Neutrophil (primary cell): ENCODE measurements at regions not wholly inside any gene's neighbourhood (a gene's known extent, or its start where the extent isn't known, plus 50 kb on each side); places are given as distances from the start of the nearest gene placed in this dataset.

ENCODE experiments used
- H3K27ac ChIP-seq: fragments of 200-600 bp; sonication (generic); 2 replicates; pipeline ENCODE4 v1.5.1; 2016; ENCODE audit warnings: mild to moderate bottlenecking, moderate library complexity
- H3K27me3 ChIP-seq: fragments of 200-600 bp; sonication (generic); 2 replicates; pipeline ENCODE4 v1.6.0; 2016; ENCODE audit warnings: mild to moderate bottlenecking
- H3K36me3 ChIP-seq: fragments of 200-600 bp; sonication (generic); 2 replicates; pipeline ENCODE4 v1.5.1; 2017
- H3K4me1 ChIP-seq, 2 experiments: fragments of 200-600 bp in 1 of 2; sonication (generic) in 1 of 2; 1 replicate in 1 of 2; 2 replicates in 1 of 2; pipeline versions ENCODE4 v1.5.1 to v1.6.1; 2013 to 2016; ENCODE audit warnings: low read depth in 1 of 2, low read length in 1 of 2, mild to moderate bottlenecking in 1 of 2, moderate library complexity in 1 of 2; ENCODE audit not compliant: control insufficient read depth in 1 of 2, insufficient read depth in 1 of 2
- H3K4me3 ChIP-seq, 2 experiments: fragments of 200-600 bp in 1 of 2; sonication (generic) in 1 of 2; 1 replicate in 1 of 2; 2 replicates in 1 of 2; pipeline ENCODE4 v1.5.1; 2013 to 2016; ENCODE audit warnings: low read depth in 1 of 2, low read length in 1 of 2, mild to moderate bottlenecking in 1 of 2, moderate library complexity in 1 of 2
- H3K9me3 ChIP-seq: fragments of 200-600 bp; sonication (generic); 2 replicates; pipeline ENCODE4 v1.5.1; 2016
- CTCF ChIP-seq: fragments of 200-600 bp; sonication (generic); IDR thresholded peaks from 2 replicates; pipeline ENCODE4 v1.5.1; 2016; ENCODE audit warnings: antibody characterized with exemption

GRCh38 chr3:34285827-34286188 is 487.4 kb downstream of the PDCD6IP start:
- TF ChIP-seq CTCF, result no peak

DNA sequence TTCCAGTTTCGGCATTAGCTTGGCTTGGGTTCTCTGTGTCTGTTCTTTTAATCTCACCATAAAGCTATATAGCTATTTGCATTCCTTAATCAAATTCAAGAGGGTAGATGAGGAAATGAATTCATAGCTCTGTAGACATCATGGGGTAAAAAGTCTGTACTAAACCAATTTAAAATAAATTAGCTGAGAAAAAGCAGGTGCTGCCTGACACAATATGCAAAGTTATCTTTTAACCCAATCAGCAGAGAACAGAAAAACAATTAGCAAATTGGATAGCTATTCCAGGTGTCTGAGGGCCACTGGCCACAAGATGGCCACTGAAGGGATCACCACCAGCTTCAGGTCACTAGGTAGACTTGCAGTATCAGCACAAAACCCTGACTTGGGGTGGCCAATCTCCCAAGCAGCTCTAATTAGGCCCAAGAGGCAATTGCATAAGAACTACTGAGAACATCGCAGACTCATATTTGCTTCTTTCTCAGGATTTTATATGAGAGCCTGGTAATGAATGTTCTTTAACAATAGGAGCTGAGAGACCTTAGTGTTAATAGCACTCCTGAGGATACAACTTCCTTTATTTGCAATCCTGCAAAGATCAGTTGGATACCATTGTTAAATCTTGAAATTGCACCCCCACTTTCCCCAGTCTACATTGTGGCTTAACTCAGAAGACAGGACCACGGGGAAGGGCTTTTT is 494.3 kb downstream of the PDCD6IP start:
- Histone ChIP-seq H3K4me3 (no peak overlapping the region), H3K9me3 (no peaks in the 10 kb centered on the region), H3K27ac (no peak overlapping the region), H3K4me1 (no peaks in the 10 kb centered on the region), H3K36me3 (no peaks in the 10 kb centered on the region), H3K27me3 (no peaks in the 10 kb centered on the region)
- no peak for TF ChIP-seq CTCF

More at GRCh38 chr3:34285827-34286188, 487.4 kb downstream of the PDCD6IP start:
- Histone ChIP-seq H3K9me3 (no peaks in the 10 kb centered on the region), H3K27me3 (no peaks in the 10 kb centered on the region), H3K4me1 (no peaks in the 10 kb centered on the region), H3K4me3 (no peak overlapping the region), H3K27ac (no peak overlapping the region), H3K36me3 (no peaks in the 10 kb centered on the region)

DNA sequence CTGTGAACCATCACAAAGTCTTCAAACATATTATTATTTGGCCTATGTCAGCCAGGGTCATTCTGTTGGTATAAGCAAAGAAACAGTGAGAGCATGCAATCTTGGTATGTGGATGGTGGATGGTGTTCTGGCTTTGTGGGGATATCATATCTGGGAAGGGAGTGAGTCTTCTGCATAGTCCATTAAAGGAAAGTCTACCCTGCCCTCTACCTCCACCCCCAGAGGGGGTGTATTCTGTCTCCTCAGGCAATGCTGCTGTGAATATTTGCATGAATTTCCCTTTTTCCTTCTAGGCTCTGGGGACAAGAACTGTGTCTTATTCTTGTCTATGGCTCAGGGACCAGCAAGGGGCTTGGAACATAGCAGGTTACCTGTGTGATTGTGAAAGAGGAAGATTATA is 495.8 kb downstream of the PDCD6IP start:
- H3K9me3 ChIP-seq, result no peaks in the 10 kb centered on the region
- TF ChIP-seq CTCF, result no peak
- H3K4me3 ChIP-seq, result no peak overlapping the region
- H3K36me3 ChIP-seq, result no peaks in the 10 kb centered on the region
- H3K4me1 ChIP-seq, result no peaks in the 10 kb centered on the region
- H3K27me3 ChIP-seq, result no peaks in the 10 kb centered on the region
- H3K27ac ChIP-seq, result no peak overlapping the region

DNA sequence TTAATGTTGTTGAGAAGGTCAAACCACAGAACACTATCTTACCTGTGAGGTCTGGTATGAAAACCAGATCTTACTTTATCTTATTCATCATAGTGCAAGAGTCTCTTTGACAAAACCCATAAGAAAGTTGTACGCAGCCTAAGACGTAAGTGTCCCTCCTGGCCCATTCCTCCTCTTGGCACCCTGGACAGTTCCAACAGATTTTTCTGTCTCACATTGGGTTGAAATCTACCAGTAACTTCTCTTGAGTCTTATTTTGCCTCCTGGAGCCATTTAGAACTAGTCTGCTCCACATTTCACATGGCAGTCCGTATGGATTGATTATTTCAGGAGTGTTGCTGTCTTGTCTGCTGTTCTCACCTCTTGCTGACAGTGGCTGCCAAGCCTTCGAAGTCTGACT is 498.4 kb downstream of the PDCD6IP start:
- Histone ChIP-seq H3K9me3 (no peaks in the 10 kb centered on the region), H3K36me3 (no peaks in the 10 kb centered on the region), H3K4me1 (no peaks in the 10 kb centered on the region), H3K27me3 (no peaks in the 10 kb centered on the region), H3K4me3 (no peak overlapping the region), H3K27ac (no peak overlapping the region)
- no peak for TF ChIP-seq CTCF

GRCh38 chr3:34298653-34299052 is 500.2 kb downstream of the PDCD6IP start:
- Histone ChIP-seq H3K4me3 (no peak overlapping the region), H3K9me3 (no peaks in the 10 kb centered on the region), H3K27ac (no peak overlapping the region), H3K4me1 (no peaks in the 10 kb centered on the region), H3K27me3 (no peaks in the 10 kb centered on the region), H3K36me3 (no peaks in the 10 kb centered on the region)
- no peak for TF ChIP-seq CTCF
